ENCODE measurements at regions not wholly inside any gene's neighbourhood (a gene's known extent, or its start where the extent isn't known, plus 50 kb on each side); places are given as distances from the start of the nearest gene placed in this dataset.

GRCh38 chr5:162800301-162800700 is 637.1 kb upstream of the CCNG1 start:
- TF ChIP-seq CTCF (IDR thresholded peaks at IDR 0.05; ENCODE audit: low read length): no peak
- TF ChIP-seq EZH2 (IDR thresholded peaks at IDR 0.05; ENCODE audit: borderline replicate concordance, low read length): no peak

All from OCI-LY1 (cell line).